ENCODE measurements at regions not wholly inside any gene's neighbourhood (a gene's known extent, or its start where the extent isn't known, plus 50 kb on each side); places are given as distances from the start of the nearest gene placed in this dataset.

GRCh38 chr1:4002741-4003140, 102.7 kb upstream of the C1orf174 start:
- TF ChIP-seq TAF1 (IDR thresholded peaks at IDR 0.05; ENCODE audit: low read depth), result no peak
- no peak for TF ChIP-seq REST (IDR thresholded peaks at IDR 0.05; ENCODE audit: low read depth)
- no peak for TF ChIP-seq EP300 (IDR thresholded peaks at IDR 0.05; ENCODE audit: borderline replicate concordance)
- TF ChIP-seq CEBPB (IDR thresholded peaks at IDR 0.05), result no peak
- TF ChIP-seq YY1 (IDR thresholded peaks at IDR 0.05; ENCODE audit: low read depth), result no peak
- no peak for TF ChIP-seq TCF12 (IDR thresholded peaks at IDR 0.05; ENCODE audit: low read depth)
- TF ChIP-seq FOXM1 (IDR thresholded peaks at IDR 0.05; ENCODE audit: borderline replicate concordance, low read depth), result no peak
- TF ChIP-seq CREB1 (IDR thresholded peaks at IDR 0.05; ENCODE audit: low read depth), result no peak
- no peak for TF ChIP-seq TEAD4 (IDR thresholded peaks at IDR 0.05)
- TF ChIP-seq ZBTB7A (IDR thresholded peaks at IDR 0.05; ENCODE audit: low read depth), result no peak
- TF ChIP-seq EGR1 (IDR thresholded peaks at IDR 0.05), result no peak
- no peak for TF ChIP-seq MAX (IDR thresholded peaks at IDR 0.05)
- no peak for TF ChIP-seq RAD21 (IDR thresholded peaks at IDR 0.05; ENCODE audit: low read depth)
- TF ChIP-seq USF1 (IDR thresholded peaks at IDR 0.05), result no peak
- TF ChIP-seq NFIC (IDR thresholded peaks at IDR 0.05), result no peak

GRCh38 chr1:4003846-4004505, 103.9 kb upstream of the C1orf174 start:
- TF ChIP-seq REST (IDR thresholded peaks at IDR 0.05; ENCODE audit: low read depth) (no peak), CREB1 (IDR thresholded peaks at IDR 0.05; ENCODE audit: low read depth) (no peak), YY1 (IDR thresholded peaks at IDR 0.05; ENCODE audit: low read depth) (no peak), MAX (IDR thresholded peaks at IDR 0.05) (no peak), TEAD4 (IDR thresholded peaks at IDR 0.05) (no peak), EP300 (IDR thresholded peaks at IDR 0.05; ENCODE audit: borderline replicate concordance) (no peak), CEBPB (IDR thresholded peaks at IDR 0.05) (no peak), NFIC (IDR thresholded peaks at IDR 0.05) (no peak), RAD21 (IDR thresholded peaks at IDR 0.05; ENCODE audit: low read depth) (no peak), USF1 (IDR thresholded peaks at IDR 0.05) (no peak), TCF12 (IDR thresholded peaks at IDR 0.05; ENCODE audit: low read depth) (no peak), TAF1 (IDR thresholded peaks at IDR 0.05; ENCODE audit: low read depth) (no peak), EGR1 (IDR thresholded peaks at IDR 0.05) (no peak), ZBTB7A (IDR thresholded peaks at IDR 0.05; ENCODE audit: low read depth) (no peak), FOXM1 (IDR thresholded peaks at IDR 0.05; ENCODE audit: borderline replicate concordance, low read depth) (no peak)

GRCh38 chr1:4004635-4005430, 104.8 kb upstream of the C1orf174 start:
- TF ChIP-seq REST (IDR thresholded peaks at IDR 0.05; ENCODE audit: low read depth), result no peak

- TF ChIP-seq CREB1 (IDR thresholded peaks at IDR 0.05; ENCODE audit: low read depth) (no peak), TAF1 (IDR thresholded peaks at IDR 0.05; ENCODE audit: low read depth) (no peak), USF1 (IDR thresholded peaks at IDR 0.05) (no peak), REST (IDR thresholded peaks at IDR 0.05; ENCODE audit: low read depth) (no peak), MAX (IDR thresholded peaks at IDR 0.05) (no peak), YY1 (IDR thresholded peaks at IDR 0.05; ENCODE audit: low read depth) (no peak), EP300 (IDR thresholded peaks at IDR 0.05; ENCODE audit: borderline replicate concordance) (no peak), RAD21 (IDR thresholded peaks at IDR 0.05; ENCODE audit: low read depth) (no peak), EGR1 (IDR thresholded peaks at IDR 0.05) (no peak), FOXM1 (IDR thresholded peaks at IDR 0.05; ENCODE audit: borderline replicate concordance, low read depth) (no peak)
Observed at GRCh38 chr1:4005431-4005830, 105.4 kb upstream of the C1orf174 start.

Data from Ishikawa (cell line).